ENCODE measurements at regions not wholly inside any gene's neighbourhood (a gene's known extent, or its start where the extent isn't known, plus 50 kb on each side); places are given as distances from the start of the nearest gene placed in this dataset.

DNA sequence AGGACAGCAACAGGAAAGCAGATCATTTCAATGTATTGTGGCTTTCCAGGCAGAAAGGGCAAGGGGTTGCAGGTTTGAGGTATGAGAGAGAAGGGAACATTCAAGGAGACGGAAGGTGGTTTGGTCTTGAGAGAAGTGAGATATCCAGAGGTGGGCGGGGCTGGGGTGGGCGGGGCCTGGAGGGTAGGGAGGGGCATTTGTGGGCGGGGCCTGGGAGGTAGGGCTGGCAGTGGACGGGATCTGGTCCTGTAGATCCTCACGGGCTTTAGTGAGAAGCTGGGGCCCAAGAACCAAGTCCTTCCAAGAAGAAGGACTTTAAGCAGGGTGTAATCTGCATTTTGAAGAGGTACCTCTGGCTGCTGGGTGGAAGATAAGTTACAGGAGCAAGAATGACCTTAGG is 199.2 kb downstream of the MN1 start:
- TF ChIP-seq, protein P1, sequence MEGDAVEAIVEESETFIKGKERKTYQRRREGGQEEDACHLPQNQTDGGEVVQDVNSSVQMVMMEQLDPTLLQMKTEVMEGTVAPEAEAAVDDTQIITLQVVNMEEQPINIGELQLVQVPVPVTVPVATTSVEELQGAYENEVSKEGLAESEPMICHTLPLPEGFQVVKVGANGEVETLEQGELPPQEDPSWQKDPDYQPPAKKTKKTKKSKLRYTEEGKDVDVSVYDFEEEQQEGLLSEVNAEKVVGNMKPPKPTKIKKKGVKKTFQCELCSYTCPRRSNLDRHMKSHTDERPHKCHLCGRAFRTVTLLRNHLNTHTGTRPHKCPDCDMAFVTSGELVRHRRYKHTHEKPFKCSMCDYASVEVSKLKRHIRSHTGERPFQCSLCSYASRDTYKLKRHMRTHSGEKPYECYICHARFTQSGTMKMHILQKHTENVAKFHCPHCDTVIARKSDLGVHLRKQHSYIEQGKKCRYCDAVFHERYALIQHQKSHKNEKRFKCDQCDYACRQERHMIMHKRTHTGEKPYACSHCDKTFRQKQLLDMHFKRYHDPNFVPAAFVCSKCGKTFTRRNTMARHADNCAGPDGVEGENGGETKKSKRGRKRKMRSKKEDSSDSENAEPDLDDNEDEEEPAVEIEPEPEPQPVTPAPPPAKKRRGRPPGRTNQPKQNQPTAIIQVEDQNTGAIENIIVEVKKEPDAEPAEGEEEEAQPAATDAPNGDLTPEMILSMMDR (IDR thresholded peaks at IDR 0.05), result no peak
- TF ChIP-seq POLR2A (IDR thresholded peaks at IDR 0.05), result no peak
- TF ChIP-seq POLR2AphosphoS5 (IDR thresholded peaks at IDR 0.05; ENCODE audit: insufficient read depth in 1 of 2, low read depth in 1 of 2), result no peak

Measured in vagina (tissue), 2 donors.